ENCODE measurements at regions not wholly inside any gene's neighbourhood (a gene's known extent, or its start where the extent isn't known, plus 50 kb on each side); places are given as distances from the start of the nearest gene placed in this dataset.

DNA sequence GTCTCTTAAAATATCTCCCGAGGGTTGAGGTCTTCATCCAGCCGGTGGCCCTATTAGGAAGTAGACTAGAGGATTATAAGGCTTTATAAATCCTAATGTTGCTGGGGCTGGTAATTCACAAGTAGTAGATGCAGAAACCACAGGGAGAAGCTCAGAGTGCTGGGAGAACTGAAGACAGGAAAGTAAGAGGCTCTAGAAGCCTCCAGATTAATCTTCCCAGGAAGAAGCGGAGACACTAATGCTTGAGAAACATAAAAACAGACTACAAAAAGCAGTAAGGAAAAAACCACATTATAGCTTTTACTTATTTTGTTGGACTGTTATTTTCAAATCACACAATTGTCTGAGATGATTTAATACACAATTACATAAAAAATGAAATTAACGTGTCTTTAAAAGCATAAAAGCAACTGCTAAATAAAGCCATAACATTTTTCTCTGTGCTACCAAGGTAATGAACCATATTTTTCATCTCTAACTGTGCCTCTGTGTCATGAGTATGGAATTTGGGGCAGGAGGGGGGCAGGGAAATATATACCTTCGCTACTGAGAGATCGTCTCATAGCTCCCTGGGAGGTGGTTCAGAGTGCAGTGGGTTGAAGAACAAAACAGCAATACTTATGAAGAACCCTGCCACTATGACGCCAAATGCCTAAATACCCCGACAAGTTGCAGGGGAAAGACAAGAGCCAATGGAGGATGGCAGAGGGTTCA lies 806.2 kb upstream of the WWC1 start:
- peaks cover 0 to 3% (median 0%) of the 10 kb centered on the region in 7 donors for H3K9me3 Mint-ChIP-seq
- H3K9ac ChIP-seq (ENCODE audit: insufficient read depth, low read length, poor library complexity, severe bottlenecking), result no peak overlapping the region
- H3K27me3 Mint-ChIP-seq (ENCODE audit: low read depth in 3 of 3), result no peaks in the 10 kb centered on the region
- no peaks in the 10 kb centered on the region for H4K20me1 ChIP-seq (ENCODE audit: insufficient read depth, low read length)
- H3K4me1 Mint-ChIP-seq, result no peaks in the 10 kb centered on the region
- no peaks in the 10 kb centered on the region for H3K79me2 ChIP-seq (ENCODE audit: insufficient read depth, low read length)
- no peak overlapping the region for H3K27ac ChIP-seq (ENCODE audit: low read depth in 1 of 2, low read length in 2 of 2)
- TF ChIP-seq, protein P1, sequence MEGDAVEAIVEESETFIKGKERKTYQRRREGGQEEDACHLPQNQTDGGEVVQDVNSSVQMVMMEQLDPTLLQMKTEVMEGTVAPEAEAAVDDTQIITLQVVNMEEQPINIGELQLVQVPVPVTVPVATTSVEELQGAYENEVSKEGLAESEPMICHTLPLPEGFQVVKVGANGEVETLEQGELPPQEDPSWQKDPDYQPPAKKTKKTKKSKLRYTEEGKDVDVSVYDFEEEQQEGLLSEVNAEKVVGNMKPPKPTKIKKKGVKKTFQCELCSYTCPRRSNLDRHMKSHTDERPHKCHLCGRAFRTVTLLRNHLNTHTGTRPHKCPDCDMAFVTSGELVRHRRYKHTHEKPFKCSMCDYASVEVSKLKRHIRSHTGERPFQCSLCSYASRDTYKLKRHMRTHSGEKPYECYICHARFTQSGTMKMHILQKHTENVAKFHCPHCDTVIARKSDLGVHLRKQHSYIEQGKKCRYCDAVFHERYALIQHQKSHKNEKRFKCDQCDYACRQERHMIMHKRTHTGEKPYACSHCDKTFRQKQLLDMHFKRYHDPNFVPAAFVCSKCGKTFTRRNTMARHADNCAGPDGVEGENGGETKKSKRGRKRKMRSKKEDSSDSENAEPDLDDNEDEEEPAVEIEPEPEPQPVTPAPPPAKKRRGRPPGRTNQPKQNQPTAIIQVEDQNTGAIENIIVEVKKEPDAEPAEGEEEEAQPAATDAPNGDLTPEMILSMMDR (IDR thresholded peaks at IDR 0.05), result no peak
- H2AFZ ChIP-seq (ENCODE audit: insufficient read depth, low read depth, low read length, poor library complexity, severe bottlenecking), result no peak overlapping the region
- no peaks in the 10 kb centered on the region for H3K36me3 Mint-ChIP-seq
- H3K9me3 ChIP-seq (replicated peaks in 1 of 2; ENCODE audit: control insufficient read depth in 1 of 2, insufficient read depth in 1 of 2, low read length in 2 of 2), result no peaks in the 10 kb centered on the region
- WGBS (ENCODE audit: insufficient coverage), result 92% methylated on average over 2 of the region's 8 CpGs
- no peak overlapping the region for H3K27ac Mint-ChIP-seq
- H3K36me3 ChIP-seq (replicated peaks in 1 of 2; ENCODE audit: control insufficient read depth in 1 of 2, insufficient read depth in 2 of 2, low read length in 2 of 2), result no peaks in the 10 kb centered on the region
- no peaks in the 10 kb centered on the region for H3K4me1 ChIP-seq (ENCODE audit: control insufficient read depth in 1 of 2, insufficient read depth in 2 of 2, low read length in 2 of 2)
- H3K4me3 Mint-ChIP-seq, result no peak overlapping the region
- H3K27me3 ChIP-seq (ENCODE audit: control insufficient read depth in 2 of 2, insufficient read depth in 2 of 2, low read length in 2 of 2), result no peaks in the 10 kb centered on the region
- intact Hi-C loops (cut with micrococcal nuclease), result no loop called here
- no peak overlapping the region for H3K4me3 ChIP-seq (replicated peaks in 1 of 3; ENCODE audit: low read depth in 2 of 3, low read length in 3 of 3)
- H3K4me2 ChIP-seq (replicated peaks; ENCODE audit: extremely low read depth, low read length, poor library complexity, severe bottlenecking), result no peak overlapping the region
- no peak for DNase-seq

GRCh38 chr5:167488371-167488770 lies 803.1 kb upstream of the WWC1 start:
- TF ChIP-seq, protein P1 (IDR thresholded peaks at IDR 0.05), result no peak
- no peak overlapping the region for H3K27ac Mint-ChIP-seq
- no peak overlapping the region for H3K4me2 ChIP-seq (replicated peaks; ENCODE audit: extremely low read depth, low read length, poor library complexity, severe bottlenecking)
- no peak overlapping the region for H2AFZ ChIP-seq (ENCODE audit: insufficient read depth, low read depth, low read length, poor library complexity, severe bottlenecking)
- H3K79me2 ChIP-seq (ENCODE audit: insufficient read depth, low read length), result no peaks in the 10 kb centered on the region
- DNase-seq, result no peak
- no peaks in the 10 kb centered on the region for H3K36me3 ChIP-seq (replicated peaks in 1 of 2; ENCODE audit: control insufficient read depth in 1 of 2, insufficient read depth in 2 of 2, low read length in 2 of 2)
- peaks cover 0 to 1% (median 0%) of the 10 kb centered on the region in 7 donors for H3K9me3 Mint-ChIP-seq
- H3K27me3 Mint-ChIP-seq (ENCODE audit: low read depth in 3 of 3), result no peaks in the 10 kb centered on the region
- no peaks in the 10 kb centered on the region for H3K27me3 ChIP-seq (ENCODE audit: control insufficient read depth in 2 of 2, insufficient read depth in 2 of 2, low read length in 2 of 2)
- no peak overlapping the region for H3K4me3 Mint-ChIP-seq
- H3K27ac ChIP-seq (ENCODE audit: low read depth in 1 of 2, low read length in 2 of 2), result no peak overlapping the region
- no peaks in the 10 kb centered on the region for H4K20me1 ChIP-seq (ENCODE audit: insufficient read depth, low read length)
- H3K36me3 Mint-ChIP-seq, result no peaks in the 10 kb centered on the region
- no peaks in the 10 kb centered on the region for H3K4me1 ChIP-seq (ENCODE audit: control insufficient read depth in 1 of 2, insufficient read depth in 2 of 2, low read length in 2 of 2)
- no peak overlapping the region for H3K9ac ChIP-seq (ENCODE audit: insufficient read depth, low read length, poor library complexity, severe bottlenecking)
- WGBS (ENCODE audit: insufficient coverage), result 91% methylated on average over 1 of the region's 2 CpGs
- H3K9me3 ChIP-seq (replicated peaks in 1 of 2; ENCODE audit: control insufficient read depth in 1 of 2, insufficient read depth in 1 of 2, low read length in 2 of 2), result no peaks in the 10 kb centered on the region
- H3K4me1 Mint-ChIP-seq, result no peaks in the 10 kb centered on the region
- H3K4me3 ChIP-seq (replicated peaks in 1 of 3; ENCODE audit: low read depth in 2 of 3, low read length in 3 of 3), result no peak overlapping the region
- intact Hi-C loops (cut with micrococcal nuclease), result no loop called here

Measured in CD14-positive monocyte (primary cell).